Tongue (tissue), 1 donor: ENCODE measurements at regions not wholly inside any gene's neighbourhood (a gene's known extent, or its start where the extent isn't known, plus 50 kb on each side); places are given as distances from the start of the nearest gene placed in this dataset.
A peak's percentile ranks its signal among the peaks of the same experiment; 100 is the strongest.
"Not testable (repeated sequence)": the region's sequence is repeated elsewhere in the genome, so short reads cannot be mapped to it uniquely, and the experiment has no call there.

Experiments used
- DNase-seq: peaks from one replicate; pipeline ENCODE4 v3.0.0-alpha.2; 2015

- no peak for DNase-seq
These were observed 132.5 kb downstream of the NOC3L start for GRCh38 chr10:94230134-94230785.

GRCh38 chr10:94232711-94233383 is 129.9 kb downstream of the NOC3L start:
- no peak for DNase-seq

- no peak for DNase-seq
These were observed 127.3 kb downstream of the NOC3L start for GRCh38 chr10:94235461-94235860.

GRCh38 chr10:94238006-94238617 is 124.6 kb downstream of the NOC3L start:
- no peak for DNase-seq

- no peak for DNase-seq
These were observed 123.0 kb downstream of the NOC3L start for GRCh38 chr10:94239696-94240095.

- no peak for DNase-seq
These were observed 122.2 kb downstream of the NOC3L start for GRCh38 chr10:94240491-94240890.

GRCh38 chr10:94240901-94241300 is 121.8 kb downstream of the NOC3L start:
- DNase-seq, result no peak

- DNase-seq, result no peak
These were observed 111.6 kb downstream of the NOC3L start for GRCh38 chr10:94251098-94251497.

GRCh38 chr10:94251568-94251967 is 111.2 kb downstream of the NOC3L start:
- DNase-seq, result peak; percentile 42

GRCh38 chr10:94257407-94257806 is 105.3 kb downstream of the NOC3L start:
- not testable (repeated sequence) for DNase-seq

GRCh38 chr10:94260455-94260854 is 102.3 kb downstream of the NOC3L start:
- DNase-seq, result no peak

- no peak for DNase-seq
These were observed 98.7 kb downstream of the NOC3L start for GRCh38 chr10:94264085-94264484.

- DNase-seq, result peak; percentile 25
These were observed 96.6 kb downstream of the NOC3L start for GRCh38 chr10:94266091-94266490.

- no peak for DNase-seq
These were observed 94.1 kb downstream of the NOC3L start for GRCh38 chr10:94268652-94269051.

GRCh38 chr10:94274142-94274787 is 88.5 kb downstream of the NOC3L start:
- DNase-seq, result peak; percentile 77

GRCh38 chr10:94276140-94276539 is 86.6 kb downstream of the NOC3L start:
- no peak for DNase-seq

GRCh38 chr10:94277450-94277849 is 85.3 kb downstream of the NOC3L start:
- no peak for DNase-seq

GRCh38 chr10:94279835-94280709 is 82.7 kb downstream of the NOC3L start:
- peak; percentile 55 for DNase-seq

GRCh38 chr10:94281654-94282053 is 81.1 kb downstream of the NOC3L start:
- DNase-seq, result no peak

GRCh38 chr10:94282369-94282768 is 80.4 kb downstream of the NOC3L start:
- no peak for DNase-seq
